C4-2B (cell line): ENCODE measurements at regions not wholly inside any gene's neighbourhood (a gene's known extent, or its start where the extent isn't known, plus 50 kb on each side); places are given as distances from the start of the nearest gene placed in this dataset.

Source experiments
- CTCF ChIP-seq: fragments of 450-650 bp; conservative IDR thresholded peaks from 2 replicates; pipeline ENCODE4 v1.5.1; 2017; ENCODE audit warnings: mild to moderate bottlenecking
- ZFX ChIP-seq: fragments of 450-650 bp; IDR thresholded peaks from 2 replicates; pipeline ENCODE4 v1.6.1; 2017

- TF ChIP-seq CTCF (no peak), ZFX (no peak)
Measured at GRCh38 chr21:24046829-24047443, 1560.3 kb downstream of the MRPL39 start.
